ENCODE measurements at regions not wholly inside any gene's neighbourhood (a gene's known extent, or its start where the extent isn't known, plus 50 kb on each side); places are given as distances from the start of the nearest gene placed in this dataset.
"Not testable (repeated sequence)": the region's sequence is repeated elsewhere in the genome, so short reads cannot be mapped to it uniquely, and the experiment has no call there.

GRCh38 chr3:150327678-150328653, 80.1 kb upstream of the TSC22D2 start:
- no peak for FAIRE-seq

- FAIRE-seq, result no peak
Observed at GRCh38 chr3:150324788-150325187, 83.3 kb upstream of the TSC22D2 start.

GRCh38 chr3:150324245-150324644, 83.9 kb upstream of the TSC22D2 start:
- no peak for FAIRE-seq

GRCh38 chr3:150323770-150324169, 84.3 kb upstream of the TSC22D2 start:
- no peak for FAIRE-seq

- not testable (repeated sequence) for FAIRE-seq
Observed at GRCh38 chr3:150323091-150323490, 85.0 kb upstream of the TSC22D2 start.

- not testable (repeated sequence) for FAIRE-seq
Observed at GRCh38 chr3:150320971-150321370, 87.1 kb upstream of the TSC22D2 start.

- FAIRE-seq, result no peak
Observed at GRCh38 chr3:150319900-150320299, 88.2 kb upstream of the TSC22D2 start.

- FAIRE-seq, result no peak
Observed at GRCh38 chr3:150317469-150317868, 90.6 kb upstream of the TSC22D2 start.

- FAIRE-seq, result no peak
Observed at GRCh38 chr3:150315721-150316120, 92.4 kb upstream of the TSC22D2 start.

- no peak for FAIRE-seq
Observed at GRCh38 chr3:150314248-150315004, 93.7 kb upstream of the TSC22D2 start.

- no peak for FAIRE-seq
Observed at GRCh38 chr3:150312018-150312657, 96.0 kb upstream of the TSC22D2 start.

GRCh38 chr3:150311156-150311555, 96.9 kb upstream of the TSC22D2 start:
- no peak for FAIRE-seq

GRCh38 chr3:150309557-150309956, 98.5 kb upstream of the TSC22D2 start:
- FAIRE-seq, result no peak

- no peak for FAIRE-seq
Observed at GRCh38 chr3:150309257-150309542, 98.9 kb upstream of the TSC22D2 start.

GRCh38 chr3:150308481-150309256, 99.4 kb upstream of the TSC22D2 start:
- FAIRE-seq, result no peak

- no peak for FAIRE-seq
Observed at GRCh38 chr3:150308037-150308319, 100.1 kb upstream of the TSC22D2 start.

- FAIRE-seq, result no peak
Observed at GRCh38 chr3:150307311-150308036, 100.6 kb upstream of the TSC22D2 start.

- FAIRE-seq, result no peak
Observed at GRCh38 chr3:150306906-150307305, 101.2 kb upstream of the TSC22D2 start.

- no peak for FAIRE-seq
Observed at GRCh38 chr3:150306083-150306482, 102.0 kb upstream of the TSC22D2 start.

- no peak for FAIRE-seq
Observed at GRCh38 chr3:150303768-150304167, 104.3 kb upstream of the TSC22D2 start.

- FAIRE-seq, result no peak
Observed at GRCh38 chr3:150302246-150302645, 105.9 kb upstream of the TSC22D2 start.

GRCh38 chr3:150300852-150301517, 107.1 kb upstream of the TSC22D2 start:
- FAIRE-seq, result no peak

Measured in G401.6 (cell line).